DND-41 (cell line): ENCODE measurements at regions not wholly inside any gene's neighbourhood (a gene's known extent, or its start where the extent isn't known, plus 50 kb on each side); places are given as distances from the start of the nearest gene placed in this dataset.

Experiments used
- CTCF ChIP-seq: IDR thresholded peaks from 2 replicates; pipeline ENCODE4 v1.5.1; 2012; ENCODE audit warnings: borderline replicate concordance, low read length, moderate library complexity, mild to moderate bottlenecking; ENCODE audit not compliant: poor library complexity, severe bottlenecking; ENCODE audit errors: extremely low read depth
- EZH2 ChIP-seq: IDR thresholded peaks from 3 replicates; pipeline ENCODE4 v1.6.1; 2012; ENCODE audit warnings: borderline replicate concordance, low read depth, mild to moderate bottlenecking, moderate library complexity, low read length, inconsistent platforms; ENCODE audit not compliant: severe bottlenecking

DNA sequence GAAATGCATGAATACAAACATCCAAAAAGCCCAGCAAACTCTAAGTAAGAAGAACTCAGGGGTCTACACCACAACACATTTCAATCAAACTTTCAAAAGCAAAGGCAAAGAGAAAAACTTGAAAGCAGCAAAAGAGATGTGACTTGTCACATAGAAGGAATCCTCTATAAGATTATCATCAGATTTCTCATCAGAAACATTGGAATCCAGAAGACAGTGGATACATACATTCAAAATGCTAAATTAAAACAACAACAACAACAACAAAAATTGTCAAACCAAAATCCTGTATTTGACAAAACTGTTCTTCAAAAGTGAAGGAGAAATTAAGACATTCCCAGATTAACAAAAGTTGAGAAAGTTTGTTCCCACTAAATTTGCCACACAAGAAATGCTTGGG is 362.7 kb downstream of the ZNF608 start:
- TF ChIP-seq CTCF = no peak
- no peak for TF ChIP-seq EZH2
